GM20000 (cell line): ENCODE measurements at regions not wholly inside any gene's neighbourhood (a gene's known extent, or its start where the extent isn't known, plus 50 kb on each side); places are given as distances from the start of the nearest gene placed in this dataset.

Source experiments
- DNase-seq: peaks from one replicate; pipeline ENCODE4 v3.0.0; 2012; ENCODE audit warnings: low spot score
- CTCF ChIP-seq: IDR thresholded peaks from 2 replicates; pipeline ENCODE4 v1.5.1; 2012; ENCODE audit warnings: mild to moderate bottlenecking, control low read depth; ENCODE audit errors: extremely low read depth, missing control alignments

GRCh38 chr2:215667585-215668377 is 231.9 kb upstream of the FN1 start:
- no peak for TF ChIP-seq CTCF
- DNase-seq = no peak

- peak; percentile 20 for DNase-seq
Observed at GRCh38 chr2:215664847-215665525, 229.1 kb upstream of the FN1 start.

GRCh38 chr2:215662715-215663114 is 226.8 kb upstream of the FN1 start:
- no peak for TF ChIP-seq CTCF
- DNase-seq = no peak

More at GRCh38 chr2:215664847-215665525, 229.1 kb upstream of the FN1 start:
- no peak for TF ChIP-seq CTCF

- no peak for TF ChIP-seq CTCF
- no peak for DNase-seq
Observed at GRCh38 chr2:215660687-215661086, 224.8 kb upstream of the FN1 start.

GRCh38 chr2:215659650-215660049 is 223.8 kb upstream of the FN1 start:
- DNase-seq = no peak
- no peak for TF ChIP-seq CTCF

- DNase-seq = no peak
- TF ChIP-seq CTCF = no peak
Observed at GRCh38 chr2:215658635-215659305, 222.9 kb upstream of the FN1 start.

- no peak for DNase-seq
- TF ChIP-seq CTCF = no peak
Observed at GRCh38 chr2:215657844-215658243, 222.0 kb upstream of the FN1 start.
